NCI-H187 treated with DMSO at 0.1 percent for 48 hours (cell line): ENCODE measurements at regions not wholly inside any gene's neighbourhood (a gene's known extent, or its start where the extent isn't known, plus 50 kb on each side); places are given as distances from the start of the nearest gene placed in this dataset.
"Not testable (repeated sequence)": the region's sequence is repeated elsewhere in the genome, so short reads cannot be mapped to it uniquely, and the experiment has no call there.

Source experiments
- DNase-seq: peaks from one replicate; lab custom pipeline; 2025; lab: John Stamatoyannopoulos, UW

- no peak for DNase-seq
Measured at GRCh38 chr21:28590026-28590425, 402.7 kb downstream of the LTN1 start.

- no peak for DNase-seq
Measured at GRCh38 chr21:28588997-28589396, 403.7 kb downstream of the LTN1 start.

GRCh38 chr21:28587748-28588147 is 404.9 kb downstream of the LTN1 start:
- no peak for DNase-seq

DNA sequence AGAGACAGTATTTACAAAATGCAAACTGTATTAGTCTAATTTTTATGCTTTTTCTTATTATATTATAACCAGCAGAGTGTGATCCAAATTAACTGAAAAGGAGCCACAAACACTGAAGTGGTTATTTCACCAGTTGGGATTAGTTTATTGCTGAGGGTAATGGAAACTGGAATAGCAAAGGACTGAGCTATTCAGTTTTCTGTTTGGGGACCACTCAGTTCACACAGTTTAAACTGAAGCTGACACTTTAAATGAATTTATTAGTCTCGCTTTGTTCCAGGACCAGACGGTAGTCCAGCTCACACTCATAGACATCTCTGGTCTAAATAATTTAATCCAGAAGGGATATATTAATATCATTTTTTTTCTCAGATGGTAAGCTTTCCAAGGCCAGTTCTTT is 410.7 kb downstream of the LTN1 start:
- DNase-seq, result no peak

- not testable (repeated sequence) for DNase-seq
Measured at GRCh38 chr21:28581311-28581731, 411.4 kb downstream of the LTN1 start.

- DNase-seq, result no peak
Measured at GRCh38 chr21:28580585-28580984, 412.1 kb downstream of the LTN1 start.

DNA sequence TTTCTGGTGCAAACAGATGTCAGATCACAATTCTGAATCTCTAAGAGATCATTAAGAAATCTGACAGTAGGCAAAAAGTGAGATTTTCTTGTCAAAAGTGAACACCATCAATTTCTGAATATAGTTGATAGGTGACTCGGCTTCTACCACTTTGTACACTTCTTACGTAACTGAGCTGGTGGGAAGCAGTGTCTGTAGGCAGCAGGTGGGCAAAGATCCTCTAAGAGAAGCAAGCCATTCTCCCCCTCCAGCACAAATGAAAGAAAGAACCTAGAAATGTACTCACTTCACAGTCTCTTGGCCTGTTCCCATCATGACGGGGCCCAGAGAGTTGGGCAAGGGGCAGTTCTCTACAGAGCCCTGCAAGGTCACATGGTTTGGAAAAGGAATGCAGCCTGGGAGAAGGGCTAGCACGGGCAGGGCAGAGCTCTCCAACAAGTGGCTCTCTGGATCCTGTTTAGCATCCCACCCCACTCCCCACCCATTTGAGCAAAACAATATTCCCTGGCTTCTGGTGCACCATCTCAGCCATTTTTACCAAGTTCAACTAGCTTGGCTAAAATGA is 412.6 kb downstream of the LTN1 start:
- DNase-seq, result no peak

- no peak for DNase-seq
Measured at GRCh38 chr21:28568692-28569091, 424.0 kb downstream of the LTN1 start.

DNA sequence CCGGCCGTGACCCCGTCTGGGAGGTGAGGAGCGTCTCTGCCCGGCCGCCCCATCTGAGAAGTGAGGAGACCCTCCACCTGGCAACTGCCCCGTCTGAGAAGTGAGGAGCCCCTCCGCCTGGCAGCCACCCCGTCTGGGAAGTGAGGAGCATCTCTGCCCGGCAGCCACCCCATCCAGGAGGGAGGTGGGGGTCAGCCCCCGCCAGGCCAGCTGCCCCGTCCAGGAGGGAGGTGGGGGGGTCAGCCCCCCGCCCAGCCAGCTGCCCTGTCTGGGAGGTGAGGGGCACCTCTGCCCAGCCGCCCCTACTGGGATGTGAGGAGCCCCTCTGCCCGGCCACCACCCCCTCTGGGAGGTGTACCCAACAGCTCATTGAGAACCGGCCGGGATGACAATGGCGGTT is 428.7 kb downstream of the LTN1 start:
- not testable (repeated sequence) for DNase-seq

DNA sequence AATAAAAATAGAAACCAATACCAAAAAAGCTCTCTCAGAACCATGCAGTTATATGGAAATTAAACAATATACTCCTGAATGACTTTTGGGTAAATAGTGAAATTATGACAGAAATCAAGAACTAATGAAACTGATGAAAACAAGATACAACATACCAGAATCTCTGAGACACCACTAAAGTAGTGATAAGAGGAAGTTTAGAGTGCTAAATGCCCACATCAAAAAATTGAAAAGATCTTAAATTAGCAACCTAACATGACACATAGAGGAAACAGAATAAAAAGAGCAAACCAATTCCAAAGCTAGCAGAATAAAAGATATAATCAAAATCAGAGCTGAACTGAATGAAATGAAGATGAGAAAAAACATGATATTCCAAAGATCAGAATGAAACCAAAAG is 430.9 kb downstream of the LTN1 start:
- no peak for DNase-seq

DNA sequence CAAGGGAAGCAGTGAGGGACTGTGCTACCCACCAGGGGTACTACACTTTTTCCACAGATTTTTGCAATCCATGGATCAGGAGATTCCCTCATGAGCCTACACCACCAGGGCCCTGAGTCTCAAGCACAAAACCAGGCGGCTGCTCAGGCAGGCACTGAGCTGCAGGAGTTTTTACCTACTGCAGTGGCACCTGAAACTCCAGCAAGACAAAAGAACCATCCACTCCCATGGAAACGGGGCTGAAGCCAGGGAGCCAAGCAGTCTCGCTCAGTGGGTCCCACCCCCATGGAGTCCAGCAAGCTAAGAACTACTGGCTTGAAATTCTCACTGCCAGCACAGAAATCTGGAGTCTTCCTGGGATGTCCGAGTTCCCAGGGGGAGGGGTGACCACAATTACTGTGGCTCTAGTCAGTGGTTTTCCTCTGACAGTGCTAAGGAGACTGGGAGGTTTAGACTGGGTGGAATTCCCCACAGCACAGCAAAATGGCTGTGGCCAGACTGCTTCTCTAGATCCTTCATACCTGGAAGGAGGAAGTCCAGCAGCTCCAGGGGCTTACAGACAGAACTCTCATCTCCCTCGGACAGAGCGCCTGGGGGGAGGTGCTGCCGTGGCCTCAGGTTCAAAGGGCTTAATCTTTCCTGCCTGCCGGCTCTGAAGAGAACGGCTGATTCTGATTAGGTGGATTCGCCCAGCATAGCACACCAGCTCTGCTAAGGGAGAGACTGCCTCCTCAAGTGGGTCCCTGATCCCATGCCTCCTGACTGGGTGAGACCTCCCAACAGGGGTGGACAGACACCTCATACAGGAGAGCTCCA is 437.8 kb downstream of the LTN1 start:
- DNase-seq, result no peak

GRCh38 chr21:28550057-28550825 is 442.4 kb downstream of the LTN1 start:
- no peak for DNase-seq

GRCh38 chr21:28548291-28548690 is 444.4 kb downstream of the LTN1 start:
- DNase-seq, result no peak

GRCh38 chr21:28547766-28548165 is 444.9 kb downstream of the LTN1 start:
- no peak for DNase-seq

DNA sequence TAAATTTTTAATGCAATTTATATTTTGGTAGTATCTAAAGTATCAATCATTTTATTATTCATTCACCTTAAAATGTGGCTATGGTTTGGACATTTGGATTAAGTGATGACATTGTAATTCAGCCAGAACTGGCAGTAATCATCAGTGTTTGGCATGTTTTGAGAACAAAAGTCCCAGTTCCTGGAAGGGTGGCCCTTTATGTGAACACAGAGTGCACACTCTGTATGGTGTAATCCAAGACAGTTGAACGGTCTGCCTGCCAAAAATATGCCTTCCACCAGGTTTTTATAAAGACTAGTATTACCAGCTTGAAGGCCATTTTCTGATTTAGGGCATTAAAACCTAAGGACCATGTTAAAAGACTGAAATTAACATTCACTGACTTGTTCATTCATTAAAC is 448.7 kb downstream of the LTN1 start:
- DNase-seq, result no peak

DNA sequence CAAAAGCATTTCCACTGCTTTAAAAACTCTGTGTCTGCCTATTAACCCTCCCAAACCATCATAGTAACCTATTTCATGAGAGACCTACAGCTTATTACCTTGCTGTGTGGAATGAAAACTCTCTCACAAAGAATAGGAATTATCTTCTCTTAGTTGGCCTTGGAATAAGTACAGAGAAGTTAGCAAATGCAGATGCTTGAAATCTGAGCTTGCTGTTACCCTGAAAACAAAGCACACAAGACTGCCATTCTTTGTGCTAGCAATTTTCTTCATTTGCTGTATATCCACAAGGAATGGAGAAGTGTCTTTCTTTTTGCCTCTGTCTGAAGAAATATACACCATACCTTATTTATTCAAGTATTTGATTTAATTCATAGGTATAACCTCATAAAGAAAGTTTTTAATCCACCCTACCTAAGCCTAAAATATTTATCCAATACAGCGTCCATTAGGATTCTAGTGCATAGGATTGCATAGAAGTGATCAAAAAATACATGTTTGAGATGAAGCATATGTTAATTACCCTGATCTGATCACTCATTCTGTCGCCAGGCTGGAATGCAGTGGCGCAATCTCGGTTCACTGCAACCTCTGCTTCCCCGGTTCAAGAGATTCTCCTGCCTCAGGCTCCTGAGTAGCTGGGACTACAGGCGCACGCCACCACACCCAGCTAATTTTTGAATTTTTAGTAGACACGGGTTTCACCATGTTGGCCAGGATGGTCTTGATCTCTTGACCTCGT is 451.1 kb downstream of the LTN1 start:
- no peak for DNase-seq

DNA sequence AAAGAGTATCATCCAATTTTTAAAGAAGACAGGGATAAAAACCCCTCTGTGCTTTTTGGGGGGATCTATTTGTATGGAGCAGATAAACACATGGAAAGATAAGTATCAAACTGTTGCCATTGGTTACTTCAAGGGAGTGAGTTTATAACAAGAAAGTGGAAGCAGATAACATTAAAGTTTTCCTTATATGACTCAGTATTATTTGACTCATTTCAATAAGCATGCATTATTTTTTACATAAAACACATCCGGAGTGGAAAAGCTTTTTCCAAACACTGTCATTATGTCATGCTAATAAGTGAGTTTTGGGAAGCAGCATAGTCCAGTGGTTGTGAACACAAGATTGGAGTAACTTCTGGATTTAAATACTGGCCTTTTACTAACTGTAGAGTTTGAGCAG is 452.2 kb downstream of the LTN1 start:
- no peak for DNase-seq

GRCh38 chr21:28539623-28539988 is 453.1 kb downstream of the LTN1 start:
- no peak for DNase-seq

DNA sequence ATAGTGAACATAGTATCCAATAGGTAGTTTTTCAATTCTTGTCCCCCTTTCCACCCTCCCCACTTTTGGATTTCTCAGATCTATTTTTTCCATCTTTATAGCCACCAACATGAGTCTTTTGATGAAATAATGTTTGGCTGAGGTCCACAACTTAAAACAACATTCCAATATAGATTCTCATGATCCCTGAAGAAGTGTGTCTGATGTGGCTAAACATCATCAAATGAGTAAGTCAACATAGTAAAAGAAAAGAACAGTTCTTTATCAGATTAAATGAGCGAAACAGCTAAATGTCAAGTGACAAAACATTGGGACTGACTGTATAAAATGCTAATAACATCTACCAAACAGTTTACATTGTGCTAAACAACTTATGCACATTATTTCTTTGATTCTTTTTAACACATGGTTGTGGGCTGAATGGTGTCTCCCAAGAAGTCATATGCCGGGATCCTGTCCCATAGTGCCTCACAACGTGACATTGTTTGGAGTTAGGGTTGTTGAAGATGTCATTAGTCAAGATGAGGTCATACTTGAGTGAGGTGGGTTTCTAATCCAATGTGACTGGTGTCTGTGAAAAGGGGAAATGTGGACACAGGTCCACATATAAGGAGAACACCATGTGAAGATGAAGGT is 453.6 kb downstream of the LTN1 start:
- no peak for DNase-seq

DNA sequence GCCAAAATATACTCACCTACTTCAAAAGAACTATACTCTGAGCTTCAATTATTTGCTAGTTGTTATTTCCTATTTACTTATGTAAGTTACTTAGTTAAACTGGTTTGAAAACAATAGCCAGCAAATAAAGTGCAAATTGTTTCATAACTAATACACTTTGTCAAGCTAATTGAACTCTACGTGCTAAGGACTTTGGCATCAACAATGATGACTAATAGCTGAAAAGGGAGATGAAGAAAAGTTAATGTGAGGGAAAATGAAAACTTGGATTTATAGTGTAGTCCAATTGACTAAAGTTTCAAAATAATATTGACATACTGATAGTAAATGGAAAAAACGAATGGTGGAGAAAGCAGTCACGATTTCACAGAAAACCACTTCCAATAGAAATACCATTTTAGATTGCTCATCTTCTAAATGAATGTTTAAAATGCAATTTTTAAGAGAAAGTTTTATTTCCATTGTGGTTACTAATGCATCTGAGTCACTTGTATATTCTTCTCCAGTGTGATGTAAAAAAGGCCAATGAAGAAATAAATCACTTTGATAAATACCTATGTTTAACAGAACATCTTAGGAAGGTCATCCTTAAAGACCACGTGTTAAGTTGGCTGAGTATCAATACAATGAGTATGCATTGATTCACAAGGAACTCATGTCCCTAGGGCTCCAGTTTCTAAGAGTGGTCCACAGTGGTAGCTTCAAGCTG is 455.2 kb downstream of the LTN1 start:
- no peak for DNase-seq

DNA sequence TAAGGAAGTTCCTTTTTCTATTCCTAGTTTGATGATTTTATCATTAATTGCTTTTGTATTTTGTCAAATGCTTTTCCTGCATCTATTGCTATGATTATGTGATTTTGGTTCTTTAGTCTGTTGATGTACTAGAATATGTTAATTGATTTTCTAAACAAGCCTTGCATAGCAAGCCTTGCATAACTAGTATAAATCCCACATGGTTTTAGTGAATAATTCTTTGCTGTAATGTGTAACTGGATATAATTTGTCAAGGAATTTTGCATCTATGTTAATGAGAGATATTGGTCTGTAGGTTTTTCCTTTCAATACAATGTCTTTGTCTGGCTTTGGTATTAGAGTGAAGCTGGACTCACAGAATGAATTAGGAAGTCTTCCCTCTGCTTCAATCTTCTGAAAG is 460.2 kb downstream of the LTN1 start:
- DNase-seq, result no peak
